Right ventricle myocardium superior (tissue), 1 donor: ENCODE measurements at regions not wholly inside any gene's neighbourhood (a gene's known extent, or its start where the extent isn't known, plus 50 kb on each side); places are given as distances from the start of the nearest gene placed in this dataset.

Source experiments
- ATAC-seq: fragments of 200-7000 bp; cut with Tn5 transposase; one replicate; pipeline ENCODE4 v1.9.1; 2020; ENCODE audit warnings: mild to moderate bottlenecking; ENCODE audit not compliant: poor library complexity
- DNase-seq: peaks from one replicate; pipeline ENCODE4 v3.0.0-alpha.2; 2020
- intact Hi-C: fragments of 100-400 bp; cut with DNase I; formaldehyde crosslinking; loops from one replicate; pipeline ENCODE4 v1.11.2; 2022
- donor health status: DM: no; HTN: yes; CAD: no; lungs with severe emphysema.

DNA sequence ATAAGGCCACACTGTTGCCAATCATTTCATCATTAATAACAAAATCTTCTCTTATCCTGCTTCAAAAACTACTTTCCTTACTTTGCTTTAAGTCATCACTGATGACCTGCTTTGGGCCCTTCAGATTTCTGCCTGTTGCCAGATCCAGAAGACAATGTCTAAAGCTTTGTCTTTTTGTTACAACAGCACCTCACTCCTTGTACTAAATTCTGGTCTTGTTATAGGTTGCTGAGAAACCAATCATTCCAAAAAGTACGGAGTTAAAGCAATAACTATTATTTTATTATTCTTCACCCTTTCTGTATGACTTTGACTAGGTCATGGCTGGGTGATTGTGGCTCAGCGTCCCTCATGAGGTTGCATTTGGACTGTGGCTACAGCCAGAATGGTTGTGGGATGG, 633.5 kb downstream of the PTPRU start:
- intact Hi-C loops, result no loop called here
- ATAC-seq (no peak), DNase-seq (no peak)

DNA sequence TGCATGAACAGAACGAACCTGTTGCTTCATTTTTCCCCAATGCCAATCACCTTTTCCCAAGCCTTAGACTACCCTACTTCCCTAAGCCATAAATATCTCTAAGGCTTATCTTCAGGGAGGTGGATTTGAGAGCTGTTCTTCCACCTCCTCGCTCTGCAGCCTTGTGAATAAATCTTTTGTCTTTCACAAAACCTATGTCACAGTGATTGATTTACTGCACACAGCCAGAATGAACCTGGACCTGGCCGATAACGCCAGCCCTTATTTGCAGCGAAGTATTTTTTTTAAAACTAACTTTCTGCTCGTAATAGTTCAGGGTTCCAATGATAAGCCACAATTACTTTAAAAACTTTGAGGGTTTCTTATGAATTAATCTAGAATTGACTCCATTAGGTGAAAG, 632.6 kb downstream of the PTPRU start:
- DNase-seq, result no peak
- intact Hi-C loops, result no loop called here
- no peak for ATAC-seq

DNA sequence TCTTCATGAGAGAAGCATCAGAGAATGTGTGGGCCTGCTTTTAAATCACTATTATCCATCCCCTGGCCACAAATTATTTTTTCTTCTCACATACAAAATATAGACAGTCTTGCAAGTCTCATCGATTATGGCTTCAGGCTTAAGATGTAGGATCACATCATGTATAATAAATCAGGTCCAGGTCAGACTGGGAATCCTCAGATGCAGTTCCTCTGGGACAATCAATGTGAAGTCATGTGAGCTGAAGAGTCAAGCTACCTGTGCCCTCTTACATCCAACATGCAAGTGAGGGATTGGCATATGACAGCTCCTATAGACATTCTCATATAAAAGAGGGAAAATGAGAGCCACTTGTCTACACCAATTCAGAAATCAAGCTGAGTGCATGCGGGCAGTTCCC, 631.8 kb downstream of the PTPRU start:
- DNase-seq, result no peak
- ATAC-seq, result no peak
- intact Hi-C loops, result no loop called here

DNA sequence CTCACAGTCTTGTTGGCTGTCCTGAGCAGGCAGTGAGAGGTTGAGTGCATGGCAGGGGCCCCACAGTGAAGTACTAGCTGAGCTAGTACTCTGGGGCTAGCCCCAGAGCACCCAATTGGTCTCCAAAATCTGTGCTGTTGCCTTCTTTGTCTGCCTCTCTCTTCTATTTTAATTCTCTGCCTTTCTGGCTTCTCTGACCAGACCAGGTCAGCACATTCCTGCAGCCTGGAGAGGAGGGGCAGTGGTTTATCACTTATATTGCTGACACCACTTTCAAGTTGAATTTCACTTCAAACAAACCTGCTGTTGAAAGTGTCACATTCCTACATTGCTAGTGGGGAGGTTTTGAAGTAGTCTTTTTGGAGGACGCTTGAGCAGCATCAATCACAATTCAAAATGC, 628.7 kb downstream of the PTPRU start:
- DNase-seq (no peak), ATAC-seq (no peak)
- intact Hi-C loops, result no loop called here

DNA sequence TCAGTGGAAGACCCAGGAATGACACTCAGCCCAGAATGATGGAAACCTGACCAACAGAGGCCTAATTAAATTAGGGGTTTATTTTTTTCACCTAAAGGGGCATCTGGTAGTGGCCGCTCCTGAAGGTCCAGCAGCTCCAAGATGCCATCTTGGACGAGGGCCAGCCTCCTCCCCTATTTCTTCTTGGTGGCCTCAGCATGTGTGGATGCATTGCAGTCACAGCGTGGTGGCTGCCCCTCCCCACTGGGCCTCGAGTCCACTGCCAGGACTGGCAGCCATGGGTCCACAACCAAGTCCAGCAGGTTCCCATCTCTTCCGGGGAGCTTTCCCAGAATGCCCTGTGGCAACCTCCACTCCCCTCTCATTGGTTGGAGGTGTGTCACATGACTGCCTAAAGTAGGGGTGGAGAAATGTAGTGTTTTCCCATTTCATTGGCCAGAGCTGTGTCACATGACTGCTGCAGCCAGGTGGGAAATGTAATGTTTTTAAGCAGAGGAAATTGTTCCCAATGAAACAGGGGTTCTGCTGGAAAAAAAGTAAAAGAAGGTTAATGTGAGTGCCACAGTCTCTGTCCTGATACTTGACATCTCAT, 628.2 kb downstream of the PTPRU start:
- DNase-seq, result no peak
- ATAC-seq, result no peak
- intact Hi-C loops, result no loop called here

DNA sequence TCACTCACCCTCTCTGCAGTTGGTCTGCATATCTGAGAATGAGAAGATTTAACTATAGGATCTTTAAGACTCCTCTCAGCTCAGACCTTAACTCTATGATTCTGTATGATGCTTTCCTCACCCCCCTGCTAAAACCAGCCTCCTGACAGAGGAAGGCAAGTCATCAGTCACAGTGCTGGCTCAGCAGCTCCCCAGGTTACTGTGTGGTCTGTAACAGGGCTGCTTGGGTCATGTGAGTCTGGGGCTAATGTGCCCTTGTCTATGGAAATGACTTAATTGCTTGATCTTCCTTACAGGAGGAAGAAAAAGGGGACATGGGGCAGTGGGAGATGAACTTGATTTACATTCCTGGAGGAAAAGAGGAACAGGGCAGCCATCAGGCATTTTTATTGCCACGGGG, 625.6 kb downstream of the PTPRU start:
- DNase-seq (no peak), ATAC-seq (no peak)
- intact Hi-C loops, result no loop called here

DNA sequence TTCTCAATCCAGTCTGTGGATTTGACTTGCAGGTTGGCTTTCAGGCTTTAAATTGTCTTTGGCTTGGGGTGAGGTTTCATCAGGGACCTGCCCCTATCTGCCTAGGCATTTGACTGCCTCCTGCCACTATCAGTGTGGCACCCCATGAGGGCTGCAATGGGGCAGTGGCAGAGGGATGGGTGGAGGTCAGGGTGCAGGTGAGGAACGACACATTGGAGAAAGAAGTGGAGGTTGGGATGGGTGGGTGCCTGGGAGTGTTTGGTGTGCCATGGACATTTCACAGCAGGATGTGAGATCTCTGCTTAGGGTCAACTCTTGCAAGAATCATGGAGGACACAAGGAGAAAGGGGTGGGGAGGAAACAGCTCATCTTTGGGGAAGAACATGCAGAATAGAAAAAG, 625.1 kb downstream of the PTPRU start:
- intact Hi-C loops, result no loop called here
- ATAC-seq (no peak), DNase-seq (no peak)

DNA sequence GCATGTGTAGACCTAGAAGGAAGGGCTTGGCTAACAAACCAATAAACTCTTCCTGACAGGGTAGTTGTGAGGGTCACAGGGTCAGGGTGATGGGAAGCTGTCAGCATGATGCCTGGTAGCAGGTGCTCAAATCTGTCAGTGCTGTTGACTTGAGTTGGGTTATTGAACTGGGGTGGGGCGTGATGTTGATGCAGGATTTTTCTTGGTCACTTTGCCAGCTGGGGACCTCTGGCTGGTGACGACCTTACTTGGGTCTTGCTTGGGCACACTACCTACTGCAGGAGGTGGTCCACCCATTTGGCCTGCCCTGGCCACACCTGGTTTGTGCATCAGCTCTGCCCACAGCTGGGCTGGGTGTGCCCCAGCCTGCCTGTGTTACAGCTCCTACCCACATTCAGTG, 624.4 kb downstream of the PTPRU start:
- no peak for DNase-seq
- no peak for ATAC-seq
- intact Hi-C loops, result no loop called here

DNA sequence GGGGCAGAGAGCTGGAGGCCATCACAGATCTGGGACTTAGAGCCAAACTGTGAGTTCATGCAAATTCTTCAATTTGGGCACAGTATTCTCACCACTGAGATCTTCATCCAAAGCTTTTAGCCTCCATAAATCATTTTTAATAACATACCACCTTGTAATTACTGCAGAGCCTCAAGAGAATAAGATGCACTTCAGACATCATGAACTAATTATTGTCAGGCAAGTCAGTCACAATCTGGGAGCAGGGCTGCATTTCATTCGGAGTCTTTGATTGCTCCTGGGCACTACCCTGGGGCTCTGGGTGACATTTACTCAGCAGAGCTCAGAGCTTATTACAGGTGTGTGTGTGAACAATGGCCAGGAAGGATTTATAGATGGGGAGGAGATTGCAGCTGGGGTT, 623.7 kb downstream of the PTPRU start:
- DNase-seq, result no peak
- ATAC-seq, result no peak
- intact Hi-C loops, result no loop called here

DNA sequence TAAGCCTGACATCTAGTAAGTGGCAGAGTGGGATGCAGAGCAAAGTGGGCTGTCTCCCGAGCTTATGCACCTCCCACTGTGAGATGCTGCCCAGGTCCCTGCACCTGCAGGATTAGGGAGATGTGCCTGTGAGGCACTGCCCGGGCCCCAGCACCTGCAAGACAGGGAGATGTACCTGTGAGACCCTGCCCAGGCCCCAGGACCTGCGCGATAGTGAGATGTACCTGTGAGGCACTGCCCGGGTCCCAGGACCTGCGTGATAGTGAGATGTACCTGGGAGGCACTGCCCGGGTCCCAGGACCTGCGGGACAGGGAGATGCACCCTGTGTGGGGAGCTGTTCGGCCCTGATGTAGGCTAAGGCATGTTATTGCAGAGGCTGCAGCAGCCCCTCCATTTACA, 622.8 kb downstream of the PTPRU start:
- ATAC-seq (no peak), DNase-seq (no peak)
- intact Hi-C loops, result loop anchor here (10.0 kb wide), 1 partner anchor 624 kb away; the partner anchor contains the start of genes MECR and PTPRU

DNA sequence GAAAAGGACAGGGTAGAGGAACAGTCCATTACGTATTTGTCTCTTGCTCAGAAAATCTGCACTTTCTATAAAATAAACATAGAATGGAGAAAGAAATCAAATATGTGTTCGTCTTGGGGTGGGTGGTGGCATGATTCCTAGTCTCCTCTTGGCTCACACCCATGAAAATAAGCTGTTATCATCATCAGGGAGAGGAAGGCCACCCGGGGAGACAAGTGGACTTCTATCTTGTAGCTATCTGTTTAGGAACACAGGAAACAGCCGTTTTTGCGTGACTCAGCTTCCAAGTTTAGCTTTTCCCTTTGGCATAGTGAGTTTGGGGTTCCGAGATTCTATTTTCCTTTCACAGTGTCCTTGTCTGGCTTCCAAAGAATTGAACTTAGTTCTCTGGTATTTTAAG, 622.3 kb downstream of the PTPRU start:
- intact Hi-C loops, result loop anchor here (10.0 kb wide), 1 partner anchor 624 kb away; the partner anchor contains the start of genes MECR and PTPRU

DNA sequence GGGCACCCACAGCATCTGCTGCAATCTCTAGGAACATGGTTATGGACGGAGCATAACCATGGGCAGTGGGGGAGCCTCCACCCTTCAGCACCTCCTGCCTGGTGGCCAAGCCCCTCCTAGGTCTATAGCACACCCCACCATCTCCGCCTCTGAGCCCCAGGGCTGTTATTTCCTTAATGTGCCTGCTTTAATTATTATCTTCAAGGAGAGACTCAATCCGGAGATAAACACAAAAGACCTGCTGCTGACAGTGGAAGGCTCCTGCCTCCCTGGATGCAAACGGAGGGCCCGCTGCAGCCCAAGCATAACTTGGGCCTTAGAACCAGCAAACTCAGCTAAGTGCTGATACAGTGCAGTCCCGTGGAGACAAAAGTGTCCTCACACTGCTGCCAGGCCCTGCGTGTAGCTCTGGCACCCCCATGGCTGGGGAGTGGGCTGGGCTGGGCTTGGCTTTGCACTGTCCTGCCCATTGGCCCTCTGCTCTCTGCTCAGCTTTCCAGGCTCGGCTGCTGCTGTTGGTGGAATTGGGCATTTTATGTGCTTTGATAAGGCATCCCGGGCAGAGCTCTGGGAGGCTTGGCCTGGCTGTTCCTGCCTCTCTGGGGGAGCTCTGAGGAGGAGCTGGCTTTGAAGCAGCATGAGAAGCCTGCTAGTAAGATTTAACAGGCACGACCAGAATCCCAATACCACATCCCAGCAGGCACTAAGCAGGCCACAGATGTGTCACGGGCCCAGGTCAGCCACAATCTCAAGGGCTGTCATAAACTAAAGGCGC, 620.2 kb downstream of the PTPRU start:
- ATAC-seq (no peak), DNase-seq (no peak)
- intact Hi-C loops, result loop anchor here (10.0 kb wide), 1 partner anchor 622 kb away; the partner anchor contains the start of genes MECR and PTPRU

More for the DNA sequence above, 622.3 kb downstream of the PTPRU start:
- ATAC-seq (no peak), DNase-seq (no peak)

DNA sequence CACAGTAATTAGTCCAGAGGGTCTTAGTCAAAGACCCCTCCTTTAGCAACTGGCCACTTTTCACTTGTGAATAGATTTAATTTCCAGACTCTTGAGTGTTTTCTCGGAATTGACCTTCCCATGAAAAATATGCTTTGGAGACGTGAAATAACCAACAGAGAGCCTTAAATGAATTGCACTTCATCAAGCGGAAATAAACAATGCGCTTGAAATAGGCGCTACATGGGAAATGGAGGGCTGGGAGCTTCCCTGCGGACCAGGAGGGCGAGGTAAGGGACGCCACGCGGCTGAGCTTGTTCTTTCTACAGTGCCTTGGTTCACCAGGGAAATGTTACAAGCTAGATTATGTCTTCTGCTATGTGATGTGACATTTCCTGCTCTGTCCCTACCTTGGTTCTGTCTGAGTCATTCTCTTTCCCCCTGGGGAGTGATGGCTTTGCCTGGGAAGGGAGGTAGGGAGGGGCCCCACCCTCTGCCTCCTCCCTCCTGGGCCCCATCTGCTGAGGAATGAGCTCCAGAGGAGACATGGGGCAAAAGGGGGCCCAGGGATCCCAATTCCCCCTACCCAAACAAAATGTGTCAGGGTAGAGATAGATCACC, 619.3 kb downstream of the PTPRU start:
- intact Hi-C loops, result loop anchor here (10.0 kb wide), 1 partner anchor 621 kb away; the partner anchor contains the start of genes MECR and PTPRU
- ATAC-seq (no peak), DNase-seq (no peak)

DNA sequence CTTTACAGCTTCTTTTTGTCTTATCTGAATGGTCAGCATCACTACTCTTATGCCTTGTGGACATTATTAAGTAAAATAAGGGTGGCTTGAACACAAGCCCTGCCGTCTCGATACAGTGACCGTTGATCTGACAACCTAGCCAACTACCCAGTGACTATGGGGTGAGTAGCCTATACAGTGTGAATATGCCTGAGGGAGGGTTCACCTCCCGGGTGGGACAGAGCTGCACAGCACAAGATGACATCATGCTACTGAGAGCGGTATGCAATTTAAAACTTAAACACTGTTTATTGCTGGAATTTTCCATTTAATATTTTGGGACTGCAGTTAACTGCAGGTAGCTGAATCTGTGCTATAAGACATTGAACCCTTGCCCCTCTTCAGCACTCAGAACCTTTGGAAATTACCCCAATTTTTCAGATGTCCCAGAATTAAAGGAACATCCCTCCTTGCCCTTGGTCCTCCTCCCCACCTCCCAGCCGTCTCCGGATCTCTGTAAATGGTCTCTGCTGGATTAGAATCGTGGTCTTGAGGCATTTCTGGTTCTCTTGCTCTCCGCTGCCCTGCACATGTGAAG, 618.5 kb downstream of the PTPRU start:
- DNase-seq (no peak), ATAC-seq (no peak)
- intact Hi-C loops, result loop anchor here (10.0 kb wide), 1 partner anchor 620 kb away; the partner anchor contains the start of genes MECR and PTPRU

DNA sequence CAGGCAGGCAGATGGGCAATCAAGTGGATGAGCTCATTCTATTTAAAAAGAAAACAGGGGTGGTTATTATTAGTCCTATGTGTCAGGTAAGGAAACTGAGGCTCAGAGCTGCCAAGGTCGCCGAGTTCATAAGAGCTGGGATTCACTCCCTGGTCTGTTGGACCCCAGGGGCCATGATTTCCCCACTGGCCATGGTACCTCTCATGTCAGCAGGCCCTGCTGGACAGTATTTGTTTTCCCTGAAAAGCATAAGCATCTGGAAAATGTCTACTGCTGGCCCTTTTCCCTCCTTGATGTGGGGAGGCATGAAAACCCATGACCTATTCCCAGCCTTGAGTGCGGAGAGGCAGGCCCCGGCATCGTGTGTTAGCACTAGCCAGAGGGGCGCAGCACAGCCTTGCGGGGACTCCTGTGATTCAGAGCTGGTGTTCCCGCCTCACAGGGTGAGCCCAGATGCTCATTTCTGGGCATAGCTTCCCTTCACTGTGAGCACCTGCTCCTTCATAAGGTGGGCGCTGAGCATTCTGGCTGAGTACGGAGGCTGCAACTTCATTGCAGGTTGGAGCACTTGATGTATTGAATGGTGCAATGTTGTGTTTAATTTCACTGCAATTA, 617.5 kb downstream of the PTPRU start:
- intact Hi-C loops, result loop anchor here (10.0 kb wide), 1 partner anchor 619 kb away; the partner anchor contains the start of genes MECR and PTPRU
- DNase-seq, result no peak
- no peak for ATAC-seq

DNA sequence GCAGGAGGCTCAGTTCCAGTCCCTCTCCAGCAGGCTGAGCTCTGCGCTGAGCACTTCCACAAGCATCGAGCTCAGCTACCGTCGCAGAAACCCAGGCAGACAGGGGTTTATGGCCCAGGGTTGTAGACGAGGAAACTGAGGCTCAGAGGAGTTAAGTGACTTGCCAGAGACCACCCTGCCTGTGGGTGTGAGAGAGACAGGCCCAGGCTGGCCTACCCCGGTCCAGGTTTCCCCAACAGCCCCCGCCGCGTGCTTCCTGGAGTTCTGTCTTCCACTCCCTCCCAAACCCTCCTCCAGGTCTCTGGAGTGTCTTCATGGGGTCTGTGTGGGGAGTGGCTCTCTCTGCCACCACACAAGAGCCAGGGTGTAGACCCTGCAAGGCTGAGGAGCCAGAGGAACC, 615.9 kb downstream of the PTPRU start:
- intact Hi-C loops, result loop anchor here (10.0 kb wide), 1 partner anchor 617 kb away; the partner anchor contains the start of genes MECR and PTPRU
- no peak for DNase-seq
- ATAC-seq, result no peak

DNA sequence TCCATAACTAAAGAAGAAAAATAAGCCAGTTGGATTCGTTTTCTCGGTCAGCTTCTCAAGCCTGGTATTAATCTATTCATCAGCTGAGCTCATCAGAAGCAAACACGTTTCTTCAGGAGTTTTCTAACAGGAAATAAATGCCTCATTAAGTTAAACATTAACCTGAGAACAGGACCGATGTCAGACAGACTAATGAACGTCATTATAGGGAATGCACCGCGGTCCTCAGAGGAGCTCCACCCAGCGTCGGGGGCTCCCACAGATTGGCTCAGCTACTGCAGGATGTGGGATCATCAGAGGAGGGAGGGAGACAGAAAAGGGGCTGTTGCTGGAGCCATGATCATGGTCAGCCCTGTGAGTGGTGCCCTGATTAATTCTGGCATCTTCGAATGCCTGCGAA, 615.4 kb downstream of the PTPRU start:
- no peak for ATAC-seq
- no peak for DNase-seq
- intact Hi-C loops, result loop anchor here (10.0 kb wide), 1 partner anchor 617 kb away; the partner anchor contains the start of genes MECR and PTPRU

DNA sequence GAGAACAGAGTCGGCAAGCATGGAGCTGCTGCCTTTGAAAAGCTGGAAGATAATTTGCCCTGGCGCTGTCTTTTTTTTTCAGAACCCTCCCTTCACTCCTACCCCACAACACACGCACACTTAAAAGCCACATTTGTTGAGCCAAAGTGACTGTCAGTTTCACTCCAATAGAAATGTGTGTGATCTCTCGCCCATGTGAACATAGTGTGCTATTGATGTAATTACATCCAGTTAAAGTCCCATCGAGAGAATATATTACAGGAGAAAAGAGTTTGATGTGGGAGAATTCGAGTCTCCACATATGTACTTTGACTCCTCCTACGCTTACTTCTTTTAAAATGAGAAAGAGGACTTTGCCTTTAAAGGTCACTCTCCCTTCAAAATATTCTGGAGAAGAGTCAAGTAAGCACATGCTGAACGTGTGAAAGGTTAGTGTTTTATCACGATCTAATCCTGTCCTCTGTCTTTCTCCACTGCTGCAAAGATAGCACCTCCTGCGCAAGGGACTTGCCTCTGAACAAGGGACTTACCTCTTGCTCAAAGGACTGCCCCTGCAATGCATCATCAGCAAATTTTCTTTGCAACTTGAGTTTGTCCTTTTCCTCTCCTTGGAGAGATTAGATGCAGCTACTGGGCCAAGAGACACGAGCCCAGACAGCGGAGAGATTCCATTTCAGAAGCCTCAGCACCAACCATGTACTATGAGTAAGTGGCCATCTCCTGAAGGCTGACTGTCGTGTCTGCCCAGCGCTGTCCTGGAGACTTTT, 613.9 kb downstream of the PTPRU start:
- ATAC-seq (no peak), DNase-seq (no peak)
- intact Hi-C loops, result loop anchor here (10.0 kb wide), 1 partner anchor 615 kb away; the partner anchor contains the start of genes MECR and PTPRU
